ENCODE measurements at regions not wholly inside any gene's neighbourhood (a gene's known extent, or its start where the extent isn't known, plus 50 kb on each side); places are given as distances from the start of the nearest gene placed in this dataset.

- DNase-seq (ENCODE audit: low spot score), result no peak
These were observed 130.4 kb downstream of the GLI2 start for GRCh38 chr2:120866071-120866470.

- no peak for DNase-seq (ENCODE audit: low spot score)
These were observed 130.9 kb downstream of the GLI2 start for GRCh38 chr2:120866483-120867140.

DNA sequence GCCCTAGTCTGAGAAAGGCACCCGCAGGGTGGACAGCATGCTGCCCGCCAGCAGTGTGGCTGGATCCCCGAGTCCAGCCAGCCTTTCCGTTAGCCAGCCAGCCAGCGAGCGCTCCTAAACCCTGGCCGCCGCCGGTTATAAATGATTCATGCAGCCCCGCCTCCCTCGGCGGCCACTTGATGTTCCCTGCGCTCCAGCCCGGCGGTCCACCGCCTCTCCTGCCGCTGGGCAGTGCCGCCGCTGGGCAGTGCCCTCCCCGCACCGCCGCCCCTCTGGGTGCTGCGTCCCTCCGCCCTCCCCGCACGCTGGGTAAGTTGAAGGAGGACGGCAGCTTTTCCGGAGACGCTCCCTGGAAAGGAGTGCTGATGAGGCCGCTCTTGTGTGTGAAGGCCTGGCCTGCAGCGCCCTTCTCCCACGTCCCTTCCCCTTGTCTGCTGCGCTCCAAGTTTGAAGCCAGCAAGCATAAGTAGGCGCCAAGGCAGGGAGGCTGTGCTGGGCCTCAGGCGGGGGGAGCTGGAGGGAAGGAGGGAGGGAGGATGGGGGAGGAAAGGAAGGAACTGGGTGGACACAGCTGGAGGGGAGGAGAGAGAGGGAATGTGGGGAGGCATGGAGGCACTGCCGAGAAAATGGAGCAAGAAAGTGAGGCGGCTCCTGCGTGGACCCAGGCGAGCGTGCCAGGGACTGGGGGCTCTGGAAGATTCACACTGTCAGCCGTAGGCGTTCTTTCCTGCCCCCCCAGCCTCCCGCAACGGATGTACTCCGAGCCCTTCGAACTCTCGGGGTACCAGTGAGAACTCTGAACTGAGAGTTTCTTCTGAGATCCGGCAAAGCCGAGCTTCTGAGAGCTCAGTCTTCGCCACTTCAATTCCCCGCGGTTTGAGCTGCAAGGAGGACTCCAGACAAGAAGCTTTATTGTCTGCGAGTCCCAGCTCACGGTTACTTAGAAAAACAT is 131.9 kb downstream of the GLI2 start:
- DNase-seq (ENCODE audit: low spot score), result peak; percentile 94

DNA sequence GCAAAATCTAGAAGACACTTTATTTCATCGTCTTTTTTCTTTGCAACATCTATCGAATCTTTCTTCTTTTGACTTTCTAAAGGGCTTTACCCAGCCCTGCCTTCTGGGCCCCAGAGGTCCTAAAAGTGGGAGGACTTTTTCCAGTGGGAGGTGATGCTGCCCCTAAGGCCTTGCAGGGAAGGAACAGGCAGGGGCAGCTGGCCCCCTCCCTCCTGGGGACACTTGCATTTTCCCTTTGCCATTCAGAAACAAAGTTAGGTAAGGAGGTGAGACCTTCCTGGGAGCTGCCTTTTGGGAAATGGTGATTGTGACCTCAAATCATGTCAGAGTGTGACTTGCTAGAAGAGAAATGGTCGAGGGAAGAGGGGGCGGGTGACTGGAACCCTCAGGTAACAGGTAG is 132.7 kb downstream of the GLI2 start:
- no peak for DNase-seq (ENCODE audit: low spot score)

GRCh38 chr2:120869036-120869729 is 133.5 kb downstream of the GLI2 start:
- DNase-seq (ENCODE audit: low spot score), result no peak

DNA sequence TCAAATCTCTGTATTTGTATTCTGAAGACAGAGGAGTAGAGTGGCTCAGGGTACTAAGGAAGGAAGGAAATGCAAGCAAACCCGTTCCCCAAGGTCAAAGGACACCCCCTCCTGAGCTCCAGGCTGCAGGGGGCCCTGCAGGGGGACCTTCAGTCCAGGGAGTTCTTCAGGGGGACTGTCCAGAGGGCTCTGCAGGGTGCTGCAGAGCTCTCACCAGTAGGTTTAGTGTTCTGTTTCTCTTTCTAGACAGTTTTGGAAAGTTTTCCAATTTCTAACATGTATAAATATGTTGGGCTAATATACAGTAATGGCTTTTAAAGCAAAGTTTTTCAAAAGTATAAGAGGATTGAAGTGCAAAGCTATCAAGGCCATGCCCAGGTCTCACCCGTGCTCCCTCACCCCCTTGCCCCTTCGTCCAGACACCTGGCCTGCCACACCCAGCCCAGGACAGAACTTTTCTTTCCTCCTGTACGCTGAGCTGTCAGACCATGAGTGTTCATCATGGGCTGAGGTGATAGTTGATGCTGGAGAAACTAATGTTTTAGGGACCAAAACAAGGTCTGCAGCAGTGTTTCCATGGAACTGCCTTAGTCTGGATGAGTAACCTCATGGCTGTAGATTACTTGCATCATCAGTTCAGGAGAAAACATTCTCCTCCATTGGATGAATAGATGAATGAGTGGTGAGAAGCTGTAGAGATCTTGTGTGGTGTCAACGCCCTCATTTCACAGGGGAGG is 134.2 kb downstream of the GLI2 start:
- DNase-seq (ENCODE audit: low spot score), result no peak

- DNase-seq (ENCODE audit: low spot score), result no peak
These were observed 134.8 kb downstream of the GLI2 start for GRCh38 chr2:120870467-120870788.

DNA sequence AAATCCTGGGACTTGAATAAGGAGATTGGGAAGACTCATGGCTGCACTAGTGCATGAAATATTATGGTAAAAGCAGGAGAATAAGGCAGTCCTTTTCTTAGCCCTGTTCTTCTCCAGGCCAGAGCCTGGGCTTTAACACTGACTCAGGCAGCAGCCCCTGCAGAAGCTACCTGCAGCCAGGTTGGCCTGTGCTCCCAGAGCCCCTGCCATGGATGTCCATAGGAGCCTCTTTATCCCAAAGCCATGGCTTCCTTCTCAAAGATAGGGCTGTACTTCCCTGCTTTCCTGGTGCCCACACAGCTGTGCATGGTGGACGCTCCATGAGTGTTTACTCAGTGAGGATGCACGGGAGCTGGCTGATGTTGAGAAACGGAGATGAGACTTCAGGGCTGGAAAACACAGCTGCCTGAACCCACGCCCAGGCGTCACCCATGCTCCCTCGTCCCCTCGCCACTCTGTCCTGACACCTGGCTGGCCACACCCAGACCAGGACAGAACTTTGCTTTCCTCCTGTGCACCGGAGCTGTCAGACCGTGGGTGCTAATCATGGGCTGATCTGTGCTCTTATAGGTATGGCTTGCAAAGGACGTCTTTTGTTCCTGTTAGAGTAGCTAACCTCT is 135.5 kb downstream of the GLI2 start:
- DNase-seq (ENCODE audit: low spot score), result no peak

DNA sequence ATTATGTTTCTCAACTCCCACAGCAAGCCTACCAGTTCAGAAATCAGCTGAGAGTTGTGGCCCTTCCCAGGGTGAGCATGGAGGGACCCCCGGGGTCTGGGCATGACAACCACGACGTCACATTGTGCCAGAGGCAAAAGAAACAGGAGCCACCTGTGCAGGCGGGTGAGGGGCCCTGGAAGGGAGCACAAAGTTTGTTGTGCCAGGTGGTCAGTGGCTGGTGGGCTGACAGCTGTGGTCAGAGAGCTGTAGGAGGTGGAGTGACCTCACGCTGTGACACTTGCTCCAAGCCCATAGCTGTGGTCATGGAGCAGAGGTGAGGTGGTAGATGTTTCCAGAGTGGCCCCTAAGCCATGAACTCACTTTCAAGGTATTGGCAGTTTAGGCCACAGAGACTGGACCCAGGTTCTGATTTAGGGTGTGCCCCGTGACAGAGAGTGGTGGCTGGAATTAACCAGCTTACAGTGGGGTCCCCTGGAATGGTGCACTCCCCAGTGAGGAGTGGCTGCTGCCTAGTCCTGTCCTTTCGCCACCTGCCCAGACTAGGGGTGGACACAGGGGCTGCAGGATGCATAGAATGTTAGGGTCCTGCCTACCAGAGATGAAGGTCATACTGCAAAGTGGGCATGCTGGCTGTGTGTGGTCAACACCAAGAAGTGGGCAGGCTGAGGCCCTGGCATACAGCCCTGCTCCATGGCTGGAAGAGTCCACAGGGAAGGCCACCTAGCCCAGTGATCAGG is 136.4 kb downstream of the GLI2 start:
- no peak for DNase-seq (ENCODE audit: low spot score)

- no peak for DNase-seq (ENCODE audit: low spot score)
These were observed 138.6 kb downstream of the GLI2 start for GRCh38 chr2:120873958-120874887.

DNA sequence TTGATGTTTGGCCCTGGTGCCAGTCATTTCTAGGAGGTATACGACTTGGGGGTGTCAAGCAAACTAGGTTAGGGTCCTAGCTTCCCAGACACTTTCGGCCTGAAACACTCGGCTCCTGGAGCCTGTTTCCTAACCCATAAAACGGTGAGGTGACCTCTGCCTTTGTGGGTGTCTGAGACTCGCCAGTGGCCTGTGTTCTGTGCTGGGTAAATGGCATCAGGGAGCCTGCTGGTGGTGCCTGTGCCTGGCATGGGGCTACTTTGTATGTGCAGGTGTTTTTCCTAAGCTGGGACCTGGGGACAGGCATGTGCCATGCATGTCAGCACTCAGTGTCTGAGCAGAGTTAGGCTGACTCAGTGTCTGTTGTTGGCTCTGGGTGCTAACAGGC is 139.2 kb downstream of the GLI2 start:
- DNase-seq (ENCODE audit: low spot score), result no peak

GRCh38 chr2:120875431-120875830 is 139.8 kb downstream of the GLI2 start:
- DNase-seq (ENCODE audit: low spot score), result no peak

- DNase-seq (ENCODE audit: low spot score), result no peak
These were observed 141.0 kb downstream of the GLI2 start for GRCh38 chr2:120876526-120877280.

DNA sequence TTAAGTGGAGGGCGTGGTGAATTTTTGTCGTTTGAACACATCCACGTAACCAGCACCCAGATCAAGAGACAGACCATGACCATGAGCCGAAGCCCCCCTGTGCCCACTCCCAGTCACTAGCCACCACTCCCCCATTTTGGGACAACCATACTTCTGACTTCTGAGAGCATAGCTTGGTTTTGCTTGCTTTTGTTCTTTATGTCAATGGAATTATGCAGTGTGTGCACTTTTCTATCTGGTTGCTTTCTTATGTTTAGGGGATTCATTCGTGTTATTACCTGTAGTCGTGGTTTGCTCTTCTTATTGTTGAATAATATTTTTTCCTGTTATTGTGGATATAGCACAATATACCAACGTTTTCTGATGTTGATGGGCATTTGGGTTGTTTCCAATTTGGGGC is 141.7 kb downstream of the GLI2 start:
- DNase-seq (ENCODE audit: low spot score), result no peak

DNA sequence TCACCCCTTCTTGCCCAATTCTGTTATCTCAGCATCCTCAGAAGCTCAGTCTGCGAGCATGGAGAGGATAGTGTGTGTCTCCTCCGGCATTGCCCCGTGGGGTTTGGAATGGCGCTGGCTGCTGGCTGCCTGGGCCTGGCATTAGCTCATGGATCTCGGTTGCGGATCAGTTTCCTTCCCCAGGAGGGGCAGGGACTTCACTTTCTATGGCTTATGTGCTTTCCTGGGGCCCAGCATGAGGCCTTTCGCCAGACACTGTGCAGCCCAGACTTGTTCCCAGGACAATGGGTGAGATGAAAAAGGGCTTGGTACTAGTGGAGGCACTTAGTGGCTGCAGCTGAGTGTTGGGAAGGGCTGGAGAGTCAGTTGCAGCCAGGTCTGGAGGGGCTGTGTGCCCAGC is 143.3 kb downstream of the GLI2 start:
- no peak for DNase-seq (ENCODE audit: low spot score)

DNA sequence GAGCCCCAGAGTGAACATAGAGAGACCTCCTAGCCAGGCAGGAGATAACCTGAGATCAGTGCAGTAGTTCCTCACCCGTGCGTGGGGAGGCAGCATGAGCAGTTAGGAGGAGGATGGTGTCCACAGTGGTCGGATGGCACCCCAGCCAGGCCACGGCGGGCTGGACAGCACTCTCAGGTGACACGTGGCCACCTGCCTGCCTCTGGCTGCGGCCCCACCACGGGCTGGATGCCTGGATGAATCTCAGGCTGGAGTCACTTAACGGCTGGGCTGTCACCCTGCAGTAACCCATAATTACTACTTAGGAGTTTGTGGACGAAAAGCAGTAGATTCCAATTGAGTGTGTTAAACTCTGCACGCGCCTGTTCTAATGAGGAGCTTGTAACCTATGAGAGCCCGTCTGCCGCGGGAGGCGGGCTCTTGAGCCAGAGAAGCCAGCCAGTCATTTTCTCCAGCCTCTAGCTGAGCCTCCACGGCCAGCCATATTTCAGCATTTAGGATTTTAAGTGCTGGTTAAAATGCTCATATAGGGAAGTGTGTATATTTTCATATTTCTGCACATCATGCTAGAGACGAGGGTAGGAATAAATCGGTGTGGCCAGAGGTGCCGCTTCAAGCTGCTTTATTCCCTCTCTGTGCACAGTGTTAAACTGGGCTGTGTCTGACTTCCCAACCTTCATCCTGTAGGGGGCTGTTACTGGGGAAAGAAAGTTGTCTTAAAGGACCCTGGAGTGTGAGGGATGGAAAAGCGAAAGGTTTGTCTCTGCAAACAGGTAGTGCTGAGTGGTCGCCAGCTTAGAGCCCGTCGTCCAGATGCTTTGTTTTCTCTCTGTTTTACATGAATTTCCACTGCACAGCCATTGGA is 144.0 kb downstream of the GLI2 start:
- no peak for DNase-seq (ENCODE audit: low spot score)

GRCh38 chr2:120880381-120880780 is 144.7 kb downstream of the GLI2 start:
- DNase-seq (ENCODE audit: low spot score), result no peak

All from hepatic stellate cell (primary cell).